ENCODE measurements at regions not wholly inside any gene's neighbourhood (a gene's known extent, or its start where the extent isn't known, plus 50 kb on each side); places are given as distances from the start of the nearest gene placed in this dataset.

- DNase-seq (ENCODE audit: low spot score), result no peak
Measured at GRCh38 chr1:164154622-164155021, 404.4 kb upstream of the PBX1 start.

GRCh38 chr1:164155347-164155746 lies 403.6 kb upstream of the PBX1 start:
- DNase-seq (ENCODE audit: low spot score), result no peak

GRCh38 chr1:164163289-164163849 lies 395.6 kb upstream of the PBX1 start:
- no peak for DNase-seq (ENCODE audit: low spot score)

GRCh38 chr1:164165466-164165865 lies 393.5 kb upstream of the PBX1 start:
- DNase-seq (ENCODE audit: low spot score), result no peak

GRCh38 chr1:164166454-164166853 lies 392.5 kb upstream of the PBX1 start:
- peak; percentile 24 for DNase-seq (ENCODE audit: low spot score)

GRCh38 chr1:164177118-164177517 lies 381.9 kb upstream of the PBX1 start:
- DNase-seq (ENCODE audit: low spot score), result no peak

- DNase-seq (ENCODE audit: low spot score), result no peak
Measured at GRCh38 chr1:164180824-164181223, 378.2 kb upstream of the PBX1 start.

GRCh38 chr1:164183854-164184635 lies 374.9 kb upstream of the PBX1 start:
- no peak for DNase-seq (ENCODE audit: low spot score)

GRCh38 chr1:164186881-164187280 lies 372.1 kb upstream of the PBX1 start:
- no peak for DNase-seq (ENCODE audit: low spot score)

- DNase-seq (ENCODE audit: low spot score), result peak; percentile 58
Measured at GRCh38 chr1:164188497-164188896, 370.5 kb upstream of the PBX1 start.

GRCh38 chr1:164191191-164191590 lies 367.8 kb upstream of the PBX1 start:
- no peak for DNase-seq (ENCODE audit: low spot score)

GRCh38 chr1:164210211-164210739 lies 348.7 kb upstream of the PBX1 start:
- no peak for DNase-seq (ENCODE audit: low spot score)

- no peak for DNase-seq (ENCODE audit: low spot score)
Measured at GRCh38 chr1:164223378-164223777, 335.6 kb upstream of the PBX1 start.

GRCh38 chr1:164225011-164225410 lies 334.0 kb upstream of the PBX1 start:
- DNase-seq (ENCODE audit: low spot score), result no peak

- no peak for DNase-seq (ENCODE audit: low spot score)
Measured at GRCh38 chr1:164226977-164227376, 332.0 kb upstream of the PBX1 start.

GRCh38 chr1:164228928-164229327 lies 330.1 kb upstream of the PBX1 start:
- DNase-seq (ENCODE audit: low spot score), result no peak

GRCh38 chr1:164233149-164233548 lies 325.8 kb upstream of the PBX1 start:
- DNase-seq (ENCODE audit: low spot score), result no peak

- DNase-seq (ENCODE audit: low spot score), result no peak
Measured at GRCh38 chr1:164240081-164240480, 318.9 kb upstream of the PBX1 start.

GRCh38 chr1:164250365-164250764 lies 308.6 kb upstream of the PBX1 start:
- DNase-seq (ENCODE audit: low spot score), result no peak

- DNase-seq (ENCODE audit: low spot score), result no peak
Measured at GRCh38 chr1:164256456-164256855, 302.5 kb upstream of the PBX1 start.

- DNase-seq (ENCODE audit: low spot score), result no peak
Measured at GRCh38 chr1:164261691-164262240, 297.2 kb upstream of the PBX1 start.

- DNase-seq (ENCODE audit: low spot score), result no peak
Measured at GRCh38 chr1:164263540-164263939, 295.4 kb upstream of the PBX1 start.

GRCh38 chr1:164265232-164265631 lies 293.8 kb upstream of the PBX1 start:
- no peak for DNase-seq (ENCODE audit: low spot score)
